ENCODE measurements at regions not wholly inside any gene's neighbourhood (a gene's known extent, or its start where the extent isn't known, plus 50 kb on each side); places are given as distances from the start of the nearest gene placed in this dataset.
"Not testable (repeated sequence)": the region's sequence is repeated elsewhere in the genome, so short reads cannot be mapped to it uniquely, and the experiment has no call there.

GRCh38 chr9:62881811-62882210 lies 1692.0 kb downstream of the SPATA31A7 start:
- H3K36me3 ChIP-seq (ENCODE audit: low read depth); H3F3A ChIP-seq (ENCODE audit: insufficient read depth); H3K79me2 ChIP-seq (ENCODE audit: insufficient read depth); H3K27ac ChIP-seq; DNase-seq; H3K9me3 ChIP-seq (ENCODE audit: low read depth); H3K9me2 ChIP-seq (ENCODE audit: insufficient read depth); H3K9ac ChIP-seq; H2AFZ ChIP-seq; H3K4me3 ChIP-seq; H3K4me2 ChIP-seq (ENCODE audit: unreplicated experiment); H3K4me1 ChIP-seq (ENCODE audit: insufficient read depth); in situ Hi-C loops (cut with MboI); H3K27me3 ChIP-seq (replicated peaks; ENCODE audit: insufficient read depth); H4K20me1 ChIP-seq (ENCODE audit: insufficient read depth): not testable (repeated sequence)
- 55 to 57% methylated on average over 8 of the region's 8 CpGs for WGBS, 2 experiments (ENCODE audit: low coverage in 1 of 2, low lambda C conversion rate in 2 of 2, missing lambda C conversion rate in 2 of 2)

- H3K9ac ChIP-seq; H4K20me1 ChIP-seq (ENCODE audit: insufficient read depth); H3K27ac ChIP-seq; H3F3A ChIP-seq (ENCODE audit: insufficient read depth); H3K4me3 ChIP-seq; H3K4me1 ChIP-seq (ENCODE audit: insufficient read depth); H3K4me2 ChIP-seq (ENCODE audit: unreplicated experiment); H3K9me2 ChIP-seq (ENCODE audit: insufficient read depth); DNase-seq; H3K9me3 ChIP-seq (ENCODE audit: low read depth); H3K27me3 ChIP-seq (replicated peaks; ENCODE audit: insufficient read depth); H3K79me2 ChIP-seq (ENCODE audit: insufficient read depth); in situ Hi-C loops (cut with MboI); H2AFZ ChIP-seq; H3K36me3 ChIP-seq (ENCODE audit: low read depth): not testable (repeated sequence)
- WGBS, 2 experiments (ENCODE audit: low coverage in 1 of 2, low lambda C conversion rate in 2 of 2, missing lambda C conversion rate in 2 of 2): 46 to 52% methylated on average over 5 of the region's 5 CpGs
Observed at GRCh38 chr9:62882717-62883116, 1692.9 kb downstream of the SPATA31A7 start.

- H3K4me2 ChIP-seq (ENCODE audit: unreplicated experiment); H3K9me3 ChIP-seq (ENCODE audit: low read depth); H3K4me3 ChIP-seq; H3K9me2 ChIP-seq (ENCODE audit: insufficient read depth); H3K36me3 ChIP-seq (ENCODE audit: low read depth); H3K27me3 ChIP-seq (replicated peaks; ENCODE audit: insufficient read depth); H3K9ac ChIP-seq; H3K27ac ChIP-seq; in situ Hi-C loops (cut with MboI); H4K20me1 ChIP-seq (ENCODE audit: insufficient read depth); H3K79me2 ChIP-seq (ENCODE audit: insufficient read depth); H2AFZ ChIP-seq; H3K4me1 ChIP-seq (ENCODE audit: insufficient read depth); H3F3A ChIP-seq (ENCODE audit: insufficient read depth); DNase-seq: not testable (repeated sequence)
- 98 to 100% methylated on average over 2 of the region's 3 CpGs for WGBS, 2 experiments (ENCODE audit: low coverage in 1 of 2, low lambda C conversion rate in 2 of 2, missing lambda C conversion rate in 2 of 2)
Observed at GRCh38 chr9:62896692-62897091, 1706.9 kb downstream of the SPATA31A7 start.

- H3F3A ChIP-seq (ENCODE audit: insufficient read depth); H3K9me2 ChIP-seq (ENCODE audit: insufficient read depth); H3K36me3 ChIP-seq (ENCODE audit: low read depth); H3K4me1 ChIP-seq (ENCODE audit: insufficient read depth); in situ Hi-C loops (cut with MboI); H4K20me1 ChIP-seq (ENCODE audit: insufficient read depth); H3K79me2 ChIP-seq (ENCODE audit: insufficient read depth); H3K9me3 ChIP-seq (ENCODE audit: low read depth); H3K27me3 ChIP-seq (replicated peaks; ENCODE audit: insufficient read depth): not testable (repeated sequence)
- Histone ChIP-seq H2AFZ (peak overlapping the region; percentile 87), H3K27ac (peak overlapping the region; percentile 70), H3K4me3 (peak overlapping the region; percentile 72), H3K4me2 (ENCODE audit: unreplicated experiment) (peak overlapping the region; percentile 68), H3K9ac (peak overlapping the region; percentile 77)
- 1% methylated on average over 35 to 39 of the region's 48 CpGs for WGBS, 2 experiments (ENCODE audit: low coverage in 1 of 2, low lambda C conversion rate in 2 of 2, missing lambda C conversion rate in 2 of 2)
- peak; percentile 36 for DNase-seq
Observed at GRCh38 chr9:62897411-62898225, 1707.8 kb downstream of the SPATA31A7 start.

- H3K4me1 ChIP-seq (ENCODE audit: insufficient read depth); H3K9ac ChIP-seq; H2AFZ ChIP-seq; H3K79me2 ChIP-seq (ENCODE audit: insufficient read depth); DNase-seq; H3K4me2 ChIP-seq (ENCODE audit: unreplicated experiment); H3K27me3 ChIP-seq (replicated peaks; ENCODE audit: insufficient read depth); H3F3A ChIP-seq (ENCODE audit: insufficient read depth); H4K20me1 ChIP-seq (ENCODE audit: insufficient read depth); H3K27ac ChIP-seq; H3K9me2 ChIP-seq (ENCODE audit: insufficient read depth); H3K9me3 ChIP-seq (ENCODE audit: low read depth); in situ Hi-C loops (cut with MboI); H3K36me3 ChIP-seq (ENCODE audit: low read depth); H3K4me3 ChIP-seq: not testable (repeated sequence)
- WGBS, 2 experiments (ENCODE audit: low coverage in 1 of 2, low lambda C conversion rate in 2 of 2, missing lambda C conversion rate in 2 of 2): 72 to 84% methylated on average over 3 of the region's 4 CpGs
Observed at GRCh38 chr9:62899666-62900065, 1709.8 kb downstream of the SPATA31A7 start.

- H3K27me3 ChIP-seq (replicated peaks; ENCODE audit: insufficient read depth); DNase-seq; H3K27ac ChIP-seq; H3K4me1 ChIP-seq (ENCODE audit: insufficient read depth); H3K4me3 ChIP-seq; H3K9me3 ChIP-seq (ENCODE audit: low read depth); H3K4me2 ChIP-seq (ENCODE audit: unreplicated experiment); H3K9ac ChIP-seq; H3K36me3 ChIP-seq (ENCODE audit: low read depth); H3K79me2 ChIP-seq (ENCODE audit: insufficient read depth); H2AFZ ChIP-seq; H3K9me2 ChIP-seq (ENCODE audit: insufficient read depth); H4K20me1 ChIP-seq (ENCODE audit: insufficient read depth); H3F3A ChIP-seq (ENCODE audit: insufficient read depth); in situ Hi-C loops (cut with MboI): not testable (repeated sequence)
- 49 to 57% methylated on average over 3 of the region's 3 CpGs for WGBS, 2 experiments (ENCODE audit: low coverage in 1 of 2, low lambda C conversion rate in 2 of 2, missing lambda C conversion rate in 2 of 2)
Observed at GRCh38 chr9:62904061-62904460, 1714.2 kb downstream of the SPATA31A7 start.

GRCh38 chr9:62905722-62906121 lies 1715.9 kb downstream of the SPATA31A7 start:
- H3K36me3 ChIP-seq (ENCODE audit: low read depth); H3K27me3 ChIP-seq (replicated peaks; ENCODE audit: insufficient read depth); H3K79me2 ChIP-seq (ENCODE audit: insufficient read depth); H3F3A ChIP-seq (ENCODE audit: insufficient read depth); H3K9ac ChIP-seq; H3K4me2 ChIP-seq (ENCODE audit: unreplicated experiment); H3K27ac ChIP-seq; H3K9me2 ChIP-seq (ENCODE audit: insufficient read depth); DNase-seq; H3K4me1 ChIP-seq (ENCODE audit: insufficient read depth); H3K9me3 ChIP-seq (ENCODE audit: low read depth); in situ Hi-C loops (cut with MboI); H2AFZ ChIP-seq; H3K4me3 ChIP-seq; H4K20me1 ChIP-seq (ENCODE audit: insufficient read depth): not testable (repeated sequence)
- 88 to 91% methylated on average over 3 of the region's 5 CpGs for WGBS, 2 experiments (ENCODE audit: low coverage in 1 of 2, low lambda C conversion rate in 2 of 2, missing lambda C conversion rate in 2 of 2)

- in situ Hi-C loops (cut with MboI); H3K79me2 ChIP-seq (ENCODE audit: insufficient read depth); H3K4me1 ChIP-seq (ENCODE audit: insufficient read depth); DNase-seq; H3K27ac ChIP-seq; H3F3A ChIP-seq (ENCODE audit: insufficient read depth); H3K9me2 ChIP-seq (ENCODE audit: insufficient read depth); H3K4me3 ChIP-seq; H3K9me3 ChIP-seq (ENCODE audit: low read depth); H3K4me2 ChIP-seq (ENCODE audit: unreplicated experiment); H3K36me3 ChIP-seq (ENCODE audit: low read depth); H2AFZ ChIP-seq; H3K27me3 ChIP-seq (replicated peaks; ENCODE audit: insufficient read depth); H3K9ac ChIP-seq; H4K20me1 ChIP-seq (ENCODE audit: insufficient read depth): not testable (repeated sequence)
- 73 to 75% methylated on average over 5 of the region's 11 CpGs for WGBS, 2 experiments (ENCODE audit: low coverage in 1 of 2, low lambda C conversion rate in 2 of 2, missing lambda C conversion rate in 2 of 2)
Observed at GRCh38 chr9:62907866-62908265, 1718.0 kb downstream of the SPATA31A7 start.
